ENCODE measurements at regions not wholly inside any gene's neighbourhood (a gene's known extent, or its start where the extent isn't known, plus 50 kb on each side); places are given as distances from the start of the nearest gene placed in this dataset.

- no peak overlapping the region for H2AFZ ChIP-seq (ENCODE audit: low read length)
- no peak for TF ChIP-seq CTCF (conservative IDR thresholded peaks at IDR 0.05 in 1 of 2, IDR thresholded peaks at IDR 0.05 in 1 of 2; ENCODE audit: low read depth in 1 of 2, low read length in 2 of 2)
- no peak for TF ChIP-seq EZH2 (IDR thresholded peaks at IDR 0.05; ENCODE audit: low read length, missing control alignments)
Measured at GRCh38 chr4:72899621-72900020, 169.9 kb downstream of the COX18 start.

GRCh38 chr4:72899214-72899613, 170.3 kb downstream of the COX18 start:
- H3K9ac ChIP-seq (ENCODE audit: insufficient read depth, low read length) = no peak overlapping the region
- no peak overlapping the region for H3K4me3 ChIP-seq (replicated peaks in 1 of 4; ENCODE audit: control extremely low read depth in 1 of 4, insufficient read depth in 1 of 4, low read depth in 3 of 4, low read length in 4 of 4)
- no peaks in the 10 kb centered on the region for H3K36me3 ChIP-seq (ENCODE audit: control insufficient read depth, insufficient read depth, low read length)
- no peaks in the 10 kb centered on the region for H3K4me1 ChIP-seq (ENCODE audit: control insufficient read depth, extremely low read depth, insufficient read depth, low read length)
- H3K9me3 ChIP-seq (ENCODE audit: control insufficient read depth, insufficient read depth, low read depth, low read length) = no peaks in the 10 kb centered on the region
- peak in 1 of 2 donors; percentile 51 for DNase-seq (ENCODE audit: low read depth in 2 of 2)
- H4K20me1 ChIP-seq (ENCODE audit: control insufficient read depth, extremely low read depth, insufficient read depth, low read length) = no peaks in the 10 kb centered on the region
- H3K4me2 ChIP-seq (ENCODE audit: extremely low read depth, insufficient read depth, low read length) = no peak overlapping the region
- H3K27me3 ChIP-seq (ENCODE audit: control insufficient read depth, insufficient read depth, low read length) = no peaks in the 10 kb centered on the region
- H3K27ac ChIP-seq (ENCODE audit: insufficient read depth, low read length) = no peak overlapping the region
- TF ChIP-seq CTCF (conservative IDR thresholded peaks at IDR 0.05 in 1 of 2, IDR thresholded peaks at IDR 0.05 in 1 of 2; ENCODE audit: low read depth in 1 of 2, low read length in 2 of 2) = no peak
- no peak for TF ChIP-seq EZH2 (IDR thresholded peaks at IDR 0.05; ENCODE audit: low read length, missing control alignments)
- H2AFZ ChIP-seq (ENCODE audit: low read length) = no peak overlapping the region
- H3K79me2 ChIP-seq (ENCODE audit: control insufficient read depth, insufficient read depth, low read length) = no peaks in the 10 kb centered on the region

More at GRCh38 chr4:72899621-72900020, 169.9 kb downstream of the COX18 start:
- no peaks in the 10 kb centered on the region for H3K36me3 ChIP-seq (ENCODE audit: control insufficient read depth, insufficient read depth, low read length)
- H3K79me2 ChIP-seq (ENCODE audit: control insufficient read depth, insufficient read depth, low read length) = no peaks in the 10 kb centered on the region
- no peaks in the 10 kb centered on the region for H3K27me3 ChIP-seq (ENCODE audit: control insufficient read depth, insufficient read depth, low read length)
- H3K4me3 ChIP-seq (replicated peaks in 1 of 4; ENCODE audit: control extremely low read depth in 1 of 4, insufficient read depth in 1 of 4, low read depth in 3 of 4, low read length in 4 of 4) = no peak overlapping the region
- no peak overlapping the region for H3K27ac ChIP-seq (ENCODE audit: insufficient read depth, low read length)
- H3K4me1 ChIP-seq (ENCODE audit: control insufficient read depth, extremely low read depth, insufficient read depth, low read length) = no peaks in the 10 kb centered on the region
- DNase-seq (ENCODE audit: low read depth in 2 of 2) = no peak
- H3K9me3 ChIP-seq (ENCODE audit: control insufficient read depth, insufficient read depth, low read depth, low read length) = no peaks in the 10 kb centered on the region
- no peak overlapping the region for H3K9ac ChIP-seq (ENCODE audit: insufficient read depth, low read length)
- H4K20me1 ChIP-seq (ENCODE audit: control insufficient read depth, extremely low read depth, insufficient read depth, low read length) = no peaks in the 10 kb centered on the region
- H3K4me2 ChIP-seq (ENCODE audit: extremely low read depth, insufficient read depth, low read length) = no peak overlapping the region

GRCh38 chr4:72896515-72896914, 173.0 kb downstream of the COX18 start:
- Histone ChIP-seq H2AFZ (ENCODE audit: low read length) (no peak overlapping the region), H3K36me3 (ENCODE audit: control insufficient read depth, insufficient read depth, low read length) (no peaks in the 10 kb centered on the region), H3K79me2 (ENCODE audit: control insufficient read depth, insufficient read depth, low read length) (no peaks in the 10 kb centered on the region), H3K9ac (ENCODE audit: insufficient read depth, low read length) (no peak overlapping the region), H3K9me3 (ENCODE audit: control insufficient read depth, insufficient read depth, low read depth, low read length) (no peaks in the 10 kb centered on the region), H3K27me3 (ENCODE audit: control insufficient read depth, insufficient read depth, low read length) (no peaks in the 10 kb centered on the region), H4K20me1 (ENCODE audit: control insufficient read depth, extremely low read depth, insufficient read depth, low read length) (no peaks in the 10 kb centered on the region), H3K4me2 (ENCODE audit: extremely low read depth, insufficient read depth, low read length) (no peak overlapping the region), H3K4me1 (ENCODE audit: control insufficient read depth, extremely low read depth, insufficient read depth, low read length) (no peaks in the 10 kb centered on the region), H3K4me3 (replicated peaks in 1 of 4; ENCODE audit: control extremely low read depth in 1 of 4, insufficient read depth in 1 of 4, low read depth in 3 of 4, low read length in 4 of 4) (no peak overlapping the region), H3K27ac (ENCODE audit: insufficient read depth, low read length) (no peak overlapping the region)
- DNase-seq (ENCODE audit: low read depth in 2 of 2) = peak; percentile 67 to 92
- TF ChIP-seq EZH2 (IDR thresholded peaks at IDR 0.05; ENCODE audit: low read length, missing control alignments) = no peak
- TF ChIP-seq CTCF (conservative IDR thresholded peaks at IDR 0.05 in 1 of 2, IDR thresholded peaks at IDR 0.05 in 1 of 2; ENCODE audit: low read depth in 1 of 2, low read length in 2 of 2) = no peak
